ENCODE measurements at regions not wholly inside any gene's neighbourhood (a gene's known extent, or its start where the extent isn't known, plus 50 kb on each side); places are given as distances from the start of the nearest gene placed in this dataset.
A peak's percentile ranks its signal among the peaks of the same experiment; 100 is the strongest.
"Not testable (repeated sequence)": the region's sequence is repeated elsewhere in the genome, so short reads cannot be mapped to it uniquely, and the experiment has no call there.

DNA sequence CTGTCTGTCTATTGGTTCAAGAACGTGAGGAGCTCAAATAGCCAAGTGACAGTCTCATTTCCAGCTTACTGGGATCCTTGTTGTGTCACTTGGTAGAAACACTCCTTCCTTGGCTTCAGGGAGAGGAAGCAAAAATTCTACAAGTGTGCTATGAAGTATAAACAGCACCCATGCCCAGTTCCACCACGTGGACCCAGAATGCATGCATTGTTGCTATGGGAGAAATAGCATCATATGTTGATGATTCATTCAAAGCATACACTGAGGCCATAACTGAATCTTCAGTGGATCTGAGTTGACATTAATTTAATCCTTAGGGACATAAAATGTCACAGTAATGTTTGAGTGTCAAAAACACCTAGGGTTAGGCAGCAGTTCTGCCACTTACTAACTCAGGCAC, 199.0 kb upstream of the RXFP2 start:
- Mint-ChIP-seq H3K9me3 (peaks cover 0 to 9% (median 2%) of the 10 kb centered on the region in 7 donors), H3K27ac (no peak overlapping the region)
- no peak for DNase-seq

DNA sequence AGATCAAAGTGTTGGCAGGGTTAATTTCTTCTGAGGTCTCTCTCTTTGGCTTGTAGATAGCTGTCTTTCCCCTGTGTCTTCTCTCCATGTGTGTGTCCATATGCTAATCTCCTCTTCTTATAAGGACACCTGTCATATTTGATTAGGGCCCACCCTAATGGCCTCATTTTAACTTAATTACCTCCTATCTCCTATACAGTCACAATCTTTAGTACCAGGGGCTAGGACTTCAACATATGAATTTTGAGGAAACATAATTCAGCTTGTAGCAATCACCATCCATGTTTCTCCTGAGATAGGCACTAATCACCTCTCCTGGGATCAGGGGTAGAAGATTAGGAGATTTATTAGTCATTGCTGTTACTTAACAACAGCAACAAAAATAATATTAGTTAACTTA, 196.1 kb upstream of the RXFP2 start:
- Mint-ChIP-seq H3K4me3 (no peak overlapping the region), H3K4me1 (no peaks in the 10 kb centered on the region), H3K9me3 (peaks cover 0 to 13% (median 2%) of the 10 kb centered on the region in 7 donors), H3K36me3 (no peaks in the 10 kb centered on the region), H3K27ac (no peak overlapping the region), H3K27me3 (peaks cover 0 to 11% (median 6%) of the 10 kb centered on the region in 3 donors)
- no peak for ATAC-seq (ENCODE audit: low read depth in 2 of 2)
- DNase-seq, result no peak

More for the DNA sequence above, 199.0 kb upstream of the RXFP2 start:
- no peak overlapping the region for H3K4me3 Mint-ChIP-seq
- no peaks in the 10 kb centered on the region for H3K4me1 Mint-ChIP-seq
- H3K27me3 Mint-ChIP-seq, result peaks cover 0 to 30% (median 6%) of the 10 kb centered on the region in 3 donors
- no peaks in the 10 kb centered on the region for H3K36me3 Mint-ChIP-seq
- no peak for ATAC-seq (ENCODE audit: low read depth in 2 of 2)

DNA sequence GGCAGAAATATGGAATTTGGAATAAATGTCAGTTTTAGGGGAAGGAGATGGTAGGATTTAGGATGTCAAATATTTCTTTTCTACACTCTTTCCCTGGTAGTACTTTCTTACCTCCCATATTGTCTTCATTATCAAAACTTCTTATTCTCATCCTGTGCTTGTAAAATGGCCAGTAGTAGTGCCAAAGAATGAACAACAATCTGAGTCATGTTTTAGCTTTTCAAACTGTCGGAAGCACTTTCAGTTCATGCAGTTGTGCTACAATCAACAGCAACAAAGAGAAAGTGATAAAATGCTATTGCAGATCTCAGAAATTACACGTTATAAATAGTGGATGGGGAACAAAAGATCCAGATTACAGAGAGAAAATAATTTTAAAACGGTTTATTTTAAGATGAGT, 193.7 kb upstream of the RXFP2 start:
- ATAC-seq (ENCODE audit: low read depth in 2 of 2) (no peak), DNase-seq (no peak)
- H3K9me3 Mint-ChIP-seq, result peaks cover 0 to 13% (median 2%) of the 10 kb centered on the region in 7 donors
- no peak overlapping the region for H3K27ac Mint-ChIP-seq
- H3K27me3 Mint-ChIP-seq, result no peaks in the 10 kb centered on the region
- H3K4me3 Mint-ChIP-seq, result no peak overlapping the region
- no peaks in the 10 kb centered on the region for H3K4me1 Mint-ChIP-seq
- no peaks in the 10 kb centered on the region for H3K36me3 Mint-ChIP-seq

GRCh38 chr13:31556376-31556775, 182.9 kb upstream of the RXFP2 start:
- Mint-ChIP-seq H3K4me3 (no peak overlapping the region), H3K27ac (no peak overlapping the region), H3K36me3 (no peaks in the 10 kb centered on the region), H3K9me3 (peaks cover 0 to 4% (median 2%) of the 10 kb centered on the region in 7 donors), H3K27me3 (peaks cover 0 to 11% (median 0%) of the 10 kb centered on the region in 3 donors), H3K4me1 (no peaks in the 10 kb centered on the region)
- no peak for ATAC-seq (ENCODE audit: low read depth in 2 of 2)
- no peak for DNase-seq

GRCh38 chr13:31584221-31584620, 155.1 kb upstream of the RXFP2 start:
- H3K27me3 Mint-ChIP-seq; H3K27ac Mint-ChIP-seq; H3K4me1 Mint-ChIP-seq; ATAC-seq (ENCODE audit: low read depth in 2 of 2); H3K4me3 Mint-ChIP-seq; H3K36me3 Mint-ChIP-seq; DNase-seq: not testable (repeated sequence)
- peaks cover 2 to 23% (median 14%) of the 10 kb centered on the region in 7 donors for H3K9me3 Mint-ChIP-seq

- Mint-ChIP-seq H3K4me3 (no peak overlapping the region), H3K36me3 (no peaks in the 10 kb centered on the region), H3K9me3 (peaks cover 0 to 12% (median 8%) of the 10 kb centered on the region in 7 donors), H3K27ac (no peak overlapping the region), H3K4me1 (no peaks in the 10 kb centered on the region), H3K27me3 (peaks cover 0 to 5% (median 5%) of the 10 kb centered on the region in 3 donors)
- no peak for DNase-seq
- no peak for ATAC-seq (ENCODE audit: low read depth in 2 of 2)
Measured at GRCh38 chr13:31587698-31588266, 151.5 kb upstream of the RXFP2 start.

GRCh38 chr13:31588316-31588715, 151.0 kb upstream of the RXFP2 start:
- ATAC-seq (ENCODE audit: low read depth in 2 of 2), result no peak
- Mint-ChIP-seq H3K9me3 (peaks cover 0 to 9% (median 7%) of the 10 kb centered on the region in 7 donors), H3K4me1 (no peaks in the 10 kb centered on the region)

GRCh38 chr13:31588893-31589292, 150.4 kb upstream of the RXFP2 start:
- Mint-ChIP-seq H3K27me3 (peaks cover 0 to 6% (median 5%) of the 10 kb centered on the region in 3 donors), H3K4me1 (no peaks in the 10 kb centered on the region)

More at GRCh38 chr13:31588316-31588715, 151.0 kb upstream of the RXFP2 start:
- Mint-ChIP-seq H3K27ac (no peak overlapping the region), H3K4me3 (no peak overlapping the region), H3K27me3 (peaks cover 0 to 5% (median under 1%) of the 10 kb centered on the region in 3 donors), H3K36me3 (no peaks in the 10 kb centered on the region)
- DNase-seq, result no peak

GRCh38 chr13:31591642-31592233, 147.6 kb upstream of the RXFP2 start:
- Mint-ChIP-seq H3K4me3 (no peak overlapping the region), H3K27me3 (peaks cover 0 to 6% (median 0%) of the 10 kb centered on the region in 3 donors), H3K9me3 (peaks cover 0 to 8% (median 0%) of the 10 kb centered on the region in 7 donors), H3K4me1 (no peaks in the 10 kb centered on the region), H3K27ac (no peak overlapping the region), H3K36me3 (no peaks in the 10 kb centered on the region)
- no peak for ATAC-seq (ENCODE audit: low read depth in 2 of 2)
- no peak for DNase-seq

More at GRCh38 chr13:31588893-31589292, 150.4 kb upstream of the RXFP2 start:
- no peaks in the 10 kb centered on the region for H3K36me3 Mint-ChIP-seq
- no peak for DNase-seq
- peaks cover 0 to 14% (median 4%) of the 10 kb centered on the region in 7 donors for H3K9me3 Mint-ChIP-seq
- no peak overlapping the region for H3K27ac Mint-ChIP-seq
- no peak for ATAC-seq (ENCODE audit: low read depth in 2 of 2)
- no peak overlapping the region for H3K4me3 Mint-ChIP-seq

GRCh38 chr13:31594056-31594455, 145.3 kb upstream of the RXFP2 start:
- H3K9me3 Mint-ChIP-seq, result peaks cover 0 to 8% (median 0%) of the 10 kb centered on the region in 7 donors
- peaks cover 0 to 11% (median 0%) of the 10 kb centered on the region in 3 donors for H3K27me3 Mint-ChIP-seq
- no peaks in the 10 kb centered on the region for H3K36me3 Mint-ChIP-seq
- no peak for ATAC-seq (ENCODE audit: low read depth in 2 of 2)
- no peak overlapping the region for H3K4me3 Mint-ChIP-seq
- no peaks in the 10 kb centered on the region for H3K4me1 Mint-ChIP-seq
- peak overlapping the region in 1 of 6 donors; percentile 5 for H3K27ac Mint-ChIP-seq
- DNase-seq, result no peak

- ATAC-seq (ENCODE audit: low read depth in 2 of 2) (no peak), DNase-seq (no peak)
- H3K4me3 Mint-ChIP-seq, result no peak overlapping the region
- H3K9me3 Mint-ChIP-seq, result peaks cover 0 to 8% (median 0%) of the 10 kb centered on the region in 7 donors
- no peaks in the 10 kb centered on the region for H3K4me1 Mint-ChIP-seq
- no peak overlapping the region for H3K27ac Mint-ChIP-seq
- peaks cover 0 to 11% (median 0%) of the 10 kb centered on the region in 3 donors for H3K27me3 Mint-ChIP-seq
- no peaks in the 10 kb centered on the region for H3K36me3 Mint-ChIP-seq
Measured at GRCh38 chr13:31595563-31595962, 143.8 kb upstream of the RXFP2 start.

DNA sequence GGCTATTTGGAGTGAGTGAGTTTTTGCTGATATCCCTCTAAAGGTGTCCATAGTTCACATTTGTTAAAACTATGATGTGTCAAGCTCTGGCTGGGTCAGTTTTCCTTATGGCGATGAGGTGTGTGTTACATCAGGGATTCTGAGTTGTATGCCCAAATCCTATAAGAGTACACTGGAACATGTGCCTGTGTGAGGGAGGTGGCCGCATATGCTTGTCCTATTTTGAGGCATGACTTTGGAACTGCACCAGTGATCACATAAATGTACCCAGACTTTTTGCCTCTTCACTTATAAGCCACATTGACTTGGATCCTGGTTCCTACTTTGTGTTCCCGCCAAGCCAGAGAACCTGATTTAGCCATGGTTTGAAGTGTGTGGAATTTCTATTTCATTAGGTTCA, 140.3 kb upstream of the RXFP2 start:
- Mint-ChIP-seq H3K27me3 (peaks cover 0 to 5% (median 0%) of the 10 kb centered on the region in 3 donors), H3K4me3 (no peak overlapping the region), H3K9me3 (peaks cover 0 to 3% (median 0%) of the 10 kb centered on the region in 7 donors), H3K4me1 (no peaks in the 10 kb centered on the region), H3K27ac (no peak overlapping the region), H3K36me3 (no peaks in the 10 kb centered on the region)
- ATAC-seq (ENCODE audit: low read depth in 2 of 2) (no peak), DNase-seq (no peak)

GRCh38 chr13:31605076-31605860, 134.1 kb upstream of the RXFP2 start:
- H3K9me3 Mint-ChIP-seq, result peaks cover 0 to 4% (median 0%) of the 10 kb centered on the region in 7 donors
- H3K4me3 Mint-ChIP-seq, result no peak overlapping the region
- no peak for ATAC-seq (ENCODE audit: low read depth in 2 of 2)
- no peak for DNase-seq
- H3K36me3 Mint-ChIP-seq, result no peaks in the 10 kb centered on the region
- H3K27ac Mint-ChIP-seq, result no peak overlapping the region
- H3K27me3 Mint-ChIP-seq, result no peaks in the 10 kb centered on the region
- H3K4me1 Mint-ChIP-seq, result no peaks in the 10 kb centered on the region

GRCh38 chr13:31607531-31607930, 131.8 kb upstream of the RXFP2 start:
- ATAC-seq (ENCODE audit: low read depth in 2 of 2); H3K27ac Mint-ChIP-seq; H3K9me3 Mint-ChIP-seq: not testable (repeated sequence)

More at GRCh38 chr13:31607531-31607930, 131.8 kb upstream of the RXFP2 start:
- H3K27me3 Mint-ChIP-seq, H3K4me3 Mint-ChIP-seq, H3K4me1 Mint-ChIP-seq, DNase-seq, H3K36me3 Mint-ChIP-seq: not testable (repeated sequence)

Data from naive B cell (primary cell).